ENCODE measurements at regions not wholly inside any gene's neighbourhood (a gene's known extent, or its start where the extent isn't known, plus 50 kb on each side); places are given as distances from the start of the nearest gene placed in this dataset.

- TF ChIP-seq CTCF (conservative IDR thresholded peaks at IDR 0.05 in 1 of 2, IDR thresholded peaks at IDR 0.05 in 1 of 2; ENCODE audit: extremely low read depth in 1 of 2, insufficient read depth in 1 of 2, low read depth in 1 of 2, low read length in 2 of 2) (no peak), EZH2 (IDR thresholded peaks at IDR 0.05; ENCODE audit: borderline replicate concordance, low read length) (no peak)
Measured at GRCh38 chr21:17976691-17977090, 157.5 kb upstream of the C21orf91 start.

All from mammary epithelial cell (primary cell).